ENCODE measurements at regions not wholly inside any gene's neighbourhood (a gene's known extent, or its start where the extent isn't known, plus 50 kb on each side); places are given as distances from the start of the nearest gene placed in this dataset.

DNA sequence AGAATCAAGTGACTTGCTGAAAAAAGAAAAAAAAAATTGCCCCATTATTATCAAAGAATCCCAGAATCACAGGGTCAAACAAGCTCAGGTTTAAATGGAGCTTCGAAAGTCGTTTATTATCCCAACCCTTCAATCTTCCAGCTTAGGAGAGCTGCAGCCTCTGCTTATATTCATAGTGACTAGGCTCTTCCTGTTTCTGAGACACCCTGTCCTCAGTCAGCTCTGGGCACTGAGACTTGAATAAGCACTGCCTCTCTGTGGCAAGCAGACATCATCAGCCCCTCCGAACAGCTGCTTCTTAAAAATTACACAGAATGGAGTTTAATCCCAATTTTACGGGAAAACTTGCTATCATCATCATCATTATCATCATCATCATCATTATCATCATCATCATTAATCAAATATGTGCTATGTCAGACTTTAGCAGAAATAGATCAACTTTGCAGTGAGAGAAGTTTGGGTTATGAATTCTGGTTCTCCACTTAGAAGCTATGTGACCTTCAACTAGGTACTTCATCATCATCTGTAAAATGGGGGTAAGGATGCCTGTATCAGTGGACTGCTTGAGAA, 614.0 kb upstream of the SYNCRIP start:
- H2AK5ac ChIP-seq (ENCODE audit: insufficient read length, low read length), result no peak overlapping the region
- H3K27me3 Mint-ChIP-seq (ENCODE audit: low read depth), result no peaks in the 10 kb centered on the region

More for the DNA sequence above, 614.0 kb upstream of the SYNCRIP start:
- Histone ChIP-seq H2BK12ac (ENCODE audit: insufficient read length, low read depth, low read length) (no peak overlapping the region), H3K4ac (ENCODE audit: low read depth, low read length) (no peak overlapping the region), H3K4me1 (ENCODE audit: insufficient read depth, low read length) (no peaks in the 10 kb centered on the region), H3K9me3 (ENCODE audit: control insufficient read depth, low read depth, low read length) (no peaks in the 10 kb centered on the region), H3K79me1 (ENCODE audit: insufficient read depth, low read depth, low read length, poor library complexity, severe bottlenecking) (no peaks in the 10 kb centered on the region), H2BK120ac (ENCODE audit: low read depth, low read length, poor library complexity, severe bottlenecking) (no peak overlapping the region), H3K18ac (ENCODE audit: insufficient read length, low read depth, low read length) (no peak overlapping the region), H4K5ac (ENCODE audit: insufficient read length, low read depth, low read length) (no peak overlapping the region), H2BK20ac (ENCODE audit: low read depth, low read length, poor library complexity, severe bottlenecking) (no peak overlapping the region), H3K9ac (ENCODE audit: extremely low read depth, insufficient read length, low read length) (no peak overlapping the region), H2BK15ac (ENCODE audit: low read depth, low read length) (no peak overlapping the region), H4K91ac (ENCODE audit: insufficient read length, low read depth, low read length) (no peak overlapping the region), H3K4me2 (ENCODE audit: insufficient read depth, insufficient read length, low read length) (no peak overlapping the region), H3T11ph (ENCODE audit: low read length) (no peak overlapping the region), H4K20me1 (ENCODE audit: control insufficient read depth, insufficient read depth, insufficient read length) (no peaks in the 10 kb centered on the region), H2BK5ac (ENCODE audit: insufficient read length, low read length) (no peak overlapping the region), H3K23ac (ENCODE audit: insufficient read length, low read depth, low read length) (no peak overlapping the region), H3K14ac (ENCODE audit: insufficient read depth, low read length) (no peak overlapping the region), H3K27ac (ENCODE audit: insufficient read length, low read depth, low read length) (no peak overlapping the region), H2AFZ (ENCODE audit: low read length) (no peak overlapping the region), H4K8ac (replicated peaks; ENCODE audit: insufficient read length, low read depth, low read length) (no peak overlapping the region), H3K27me3 (ENCODE audit: insufficient read depth, low read length) (no peaks in the 10 kb centered on the region), H3K56ac (ENCODE audit: insufficient read length, low read depth, low read length) (no peak overlapping the region), H3K23me2 (ENCODE audit: insufficient read length, low read depth, low read length, poor library complexity, severe bottlenecking) (no peaks in the 10 kb centered on the region), H3K79me2 (ENCODE audit: insufficient read depth, low read length) (no peaks in the 10 kb centered on the region)
- no peak overlapping the region for H3K27ac Mint-ChIP-seq
- no CpG with 5 or more reads among the region's 4 CpGs for WGBS (ENCODE audit: extremely low coverage, insufficient read length, low lambda C conversion rate)
- DNase-seq, result no peak
- H3K4me3 Mint-ChIP-seq, result no peak overlapping the region
- H3K4me1 Mint-ChIP-seq, result no peaks in the 10 kb centered on the region
- H3K9me3 Mint-ChIP-seq, result peaks cover under 1 to 8% of the 10 kb centered on the region in 2 experiments; a peak in 1 of 5 replicates
- no peaks in the 10 kb centered on the region for H3K36me3 Mint-ChIP-seq (ENCODE audit: insufficient read depth in 1 of 3, low read depth in 3 of 3)
- no peak for TF ChIP-seq CTCF (conservative IDR thresholded peaks at IDR 0.05)
